DOHH2 (cell line): ENCODE measurements at regions not wholly inside any gene's neighbourhood (a gene's known extent, or its start where the extent isn't known, plus 50 kb on each side); places are given as distances from the start of the nearest gene placed in this dataset.

Source experiments
- H3F3A ChIP-seq: fragments of 200-600 bp; sonication (generic), shearing (Covaris generic); 2 replicates; pipeline ENCODE4 v1.6.0; 2016; ENCODE audit warnings: antibody characterized with exemption, mild to moderate bottlenecking; ENCODE audit not compliant: control insufficient read depth, insufficient read depth
- H3K27ac ChIP-seq: fragments of 200-600 bp; sonication (generic); 2 replicates; pipeline ENCODE4 v1.5.1; 2014; ENCODE audit warnings: low read depth, mild to moderate bottlenecking, low read length, moderate library complexity
- H3K27me3 ChIP-seq: fragments of 200-600 bp; sonication (generic); 2 replicates; pipeline ENCODE4 v1.6.1; 2014; ENCODE audit warnings: mild to moderate bottlenecking, low read length, mixed read lengths; ENCODE audit not compliant: control insufficient read depth
- H3K36me3 ChIP-seq: fragments of 200-600 bp; sonication (generic); 2 replicates; pipeline ENCODE4 v1.6.1; 2014; ENCODE audit warnings: mild to moderate bottlenecking, low read length, moderate library complexity, mixed read lengths; ENCODE audit not compliant: control insufficient read depth
- H3K4me1 ChIP-seq: fragments of 200-600 bp; sonication (generic); 2 replicates; pipeline ENCODE4 v1.6.1; 2014; ENCODE audit warnings: mild to moderate bottlenecking, low read length, mixed read lengths; ENCODE audit not compliant: control insufficient read depth
- H3K4me2 ChIP-seq: fragments of 200-600 bp; sonication (generic); 2 replicates; pipeline ENCODE4 v1.6.0; 2014; ENCODE audit warnings: mild to moderate bottlenecking, low read length, moderate library complexity
- H3K4me3 ChIP-seq: fragments of 200-600 bp; sonication (generic); 2 replicates; pipeline ENCODE4 v1.5.1; 2014; ENCODE audit warnings: mild to moderate bottlenecking, low read length, mixed read lengths
- H3K79me2 ChIP-seq: fragments of 200-600 bp; sonication (generic); 2 replicates; pipeline ENCODE4 v1.6.1; 2014; ENCODE audit warnings: mild to moderate bottlenecking, low read length, mixed read lengths; ENCODE audit not compliant: control insufficient read depth
- H3K9me2 ChIP-seq: fragments of 200-600 bp; sonication (generic); replicated peaks from 2 replicates; pipeline ENCODE4 v1.6.1; 2014; ENCODE audit warnings: mild to moderate bottlenecking, low read length, mixed read lengths; ENCODE audit not compliant: control insufficient read depth
- H3K9me3 ChIP-seq: fragments of 200-600 bp; sonication (generic); 2 replicates; pipeline ENCODE4 v1.6.1; 2014; ENCODE audit warnings: antibody characterized with exemption, low read length, mixed read lengths; ENCODE audit not compliant: control insufficient read depth, insufficient read depth
- H4K20me1 ChIP-seq: fragments of 200-600 bp; sonication (generic); 2 replicates; pipeline ENCODE4 v1.6.0; 2014; ENCODE audit warnings: low read depth, mild to moderate bottlenecking, antibody characterized with exemption, low read length, moderate library complexity; ENCODE audit not compliant: control insufficient read depth, insufficient read depth
- CTCF ChIP-seq: fragments of 200-600 bp; sonication (generic); IDR thresholded peaks from one replicate; pipeline ENCODE4 v1.5.1; 2014; ENCODE audit warnings: antibody characterized with exemption, mild to moderate bottlenecking, low read depth, low read length; ENCODE audit not compliant: poor library complexity, severe bottlenecking
- EZH2phosphoT487 ChIP-seq: fragments of 200-600 bp; sonication (generic); IDR thresholded peaks from 2 replicates; pipeline ENCODE4 v1.6.1; 2017; ENCODE audit warnings: borderline replicate concordance, mild to moderate bottlenecking, antibody characterized with exemption, low read length, moderate library complexity, mixed read lengths

GRCh38 chr17:37844977-37845293, 79.3 kb upstream of the TBC1D3K start:
- Histone ChIP-seq H3K27ac (no peak overlapping the region), H3K79me2 (no peaks in the 10 kb centered on the region), H4K20me1 (no peaks in the 10 kb centered on the region), H3K9me3 (no peaks in the 10 kb centered on the region), H3K9me2 (no peaks in the 10 kb centered on the region), H3K4me2 (peak overlapping the region; percentile 87), H3K27me3 (no peaks in the 10 kb centered on the region), H3K36me3 (no peaks in the 10 kb centered on the region), H3K4me3 (peak overlapping the region; percentile 65), H3K4me1 (peaks cover 39% of the 10 kb centered on the region), H3F3A (peaks cover 10% of the 10 kb centered on the region)
- no peak for TF ChIP-seq EZH2phosphoT487
- no peak for TF ChIP-seq CTCF

- TF ChIP-seq CTCF: peak; percentile 88
- no peak for TF ChIP-seq EZH2phosphoT487
- H3K27ac ChIP-seq: no peak overlapping the region
- no peaks in the 10 kb centered on the region for H3K36me3 ChIP-seq
- no peaks in the 10 kb centered on the region for H3K79me2 ChIP-seq
- peak overlapping the region; percentile 65 for H3K4me3 ChIP-seq
- H3K27me3 ChIP-seq: no peaks in the 10 kb centered on the region
- peak overlapping the region; percentile 87 for H3K4me2 ChIP-seq
- no peaks in the 10 kb centered on the region for H3K9me3 ChIP-seq
- no peaks in the 10 kb centered on the region for H3K9me2 ChIP-seq
- peaks cover 38% of the 10 kb centered on the region for H3K4me1 ChIP-seq
- H4K20me1 ChIP-seq: no peaks in the 10 kb centered on the region
- peaks cover 10% of the 10 kb centered on the region for H3F3A ChIP-seq
These were observed 79.8 kb upstream of the TBC1D3K start for GRCh38 chr17:37844158-37844976.

- TF ChIP-seq EZH2phosphoT487: no peak
- no peak for TF ChIP-seq CTCF
- Histone ChIP-seq H3K36me3 (no peaks in the 10 kb centered on the region), H3K4me1 (peaks cover 39% of the 10 kb centered on the region), H3K27me3 (peaks cover 13% of the 10 kb centered on the region; the same call in 1 of the 2 replicates), H3K9me2 (no peaks in the 10 kb centered on the region), H3K4me2 (no peak overlapping the region), H3K9me3 (no peaks in the 10 kb centered on the region), H3K27ac (no peak overlapping the region), H3K79me2 (no peaks in the 10 kb centered on the region), H3K4me3 (no peak overlapping the region), H3F3A (peaks cover 10% of the 10 kb centered on the region), H4K20me1 (no peaks in the 10 kb centered on the region)
These were observed 81.8 kb upstream of the TBC1D3K start for GRCh38 chr17:37842401-37842800.
